ENCODE measurements at regions not wholly inside any gene's neighbourhood (a gene's known extent, or its start where the extent isn't known, plus 50 kb on each side); places are given as distances from the start of the nearest gene placed in this dataset.

DNA sequence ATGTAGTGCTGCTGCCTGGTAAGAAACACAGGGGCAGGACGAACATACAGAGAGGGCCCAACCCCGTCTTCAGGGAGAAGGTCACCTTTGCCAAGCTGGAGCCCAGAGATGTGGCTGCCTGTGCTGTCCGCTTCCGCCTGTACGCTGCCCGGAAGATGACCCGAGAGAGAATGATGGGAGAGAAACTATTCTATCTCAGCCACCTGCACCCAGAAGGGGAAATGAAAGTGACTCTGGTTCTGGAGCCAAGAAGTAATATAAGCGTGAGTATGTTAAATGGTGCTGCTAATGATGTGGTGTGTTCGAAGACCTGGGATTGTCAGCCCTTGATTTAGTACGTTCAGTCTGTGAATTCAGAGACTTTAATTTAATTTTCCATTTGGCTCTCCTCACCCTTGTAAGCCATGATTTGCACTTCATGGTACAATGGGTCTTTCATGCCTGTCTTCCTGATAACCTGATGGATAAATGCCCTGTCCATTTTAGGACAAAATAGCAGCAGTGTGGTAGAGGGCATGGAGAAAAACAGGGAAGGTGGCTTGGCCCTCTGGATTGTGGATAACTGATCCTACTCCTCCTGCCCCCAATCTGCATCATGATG is 318.9 kb downstream of the SNAPC1 start:
- H3K9ac ChIP-seq (ENCODE audit: low read length) = no peak overlapping the region
- no peak for DNase-seq
- H3K18ac ChIP-seq (ENCODE audit: low read depth in 1 of 2, low read length in 2 of 2) = no peak overlapping the region
- peaks cover 0 to 4% of the 10 kb centered on the region in 2 experiments for H3K27me3 ChIP-seq (ENCODE audit: control insufficient read depth in 1 of 2, insufficient read depth in 1 of 2, low read length in 2 of 2)
- no peak overlapping the region for H2BK120ac ChIP-seq (ENCODE audit: low read depth, low read length)
- H3K4me2 ChIP-seq (ENCODE audit: low read length, poor library complexity, severe bottlenecking) = no peak overlapping the region
- H2BK15ac ChIP-seq (ENCODE audit: low read depth, poor library complexity, severe bottlenecking) = no peak overlapping the region
- no peak overlapping the region for H2AK5ac ChIP-seq (ENCODE audit: low read length, severe bottlenecking)
- H3K4me3 ChIP-seq (ENCODE audit: insufficient read depth in 1 of 2, low read depth in 1 of 2, low read length in 2 of 2) = no peak overlapping the region
- H3K36me3 ChIP-seq (ENCODE audit: control insufficient read depth in 1 of 2, insufficient read depth in 2 of 2, low read depth in 1 of 2, low read length in 2 of 2) = peaks cover 0 to 3% of the 10 kb centered on the region in 2 experiments
- no peak overlapping the region for H3K4ac ChIP-seq (ENCODE audit: low read depth in 1 of 2, low read length in 2 of 2)
- peaks cover 11% of the 10 kb centered on the region for H3K9me3 ChIP-seq (ENCODE audit: control insufficient read depth, low read length)
- H4K91ac ChIP-seq (ENCODE audit: low read length) = no peak overlapping the region
- H3K14ac ChIP-seq (ENCODE audit: low read length in 2 of 2) = no peak overlapping the region
- no peak overlapping the region for H2BK5ac ChIP-seq (ENCODE audit: low read depth, low read length, poor library complexity, severe bottlenecking)
- H2AFZ ChIP-seq (ENCODE audit: low read depth, low read length) = no peak overlapping the region
- H3K27ac ChIP-seq (ENCODE audit: low read length, poor library complexity, severe bottlenecking) = no peak overlapping the region
- H3K23ac ChIP-seq (ENCODE audit: low read length in 2 of 2) = no peak overlapping the region
- no peak overlapping the region for H4K8ac ChIP-seq (ENCODE audit: low read length)
- H3K79me1 ChIP-seq (replicated peaks; ENCODE audit: low read length, poor library complexity, severe bottlenecking) = no peaks in the 10 kb centered on the region
- H2BK12ac ChIP-seq (ENCODE audit: low read length in 2 of 2) = no peak overlapping the region
- H3K4me1 ChIP-seq (ENCODE audit: control insufficient read depth, insufficient read depth, low read depth, low read length) = no peaks in the 10 kb centered on the region
- WGBS = 88% methylated on average over 10 of the region's 10 CpGs

DNA sequence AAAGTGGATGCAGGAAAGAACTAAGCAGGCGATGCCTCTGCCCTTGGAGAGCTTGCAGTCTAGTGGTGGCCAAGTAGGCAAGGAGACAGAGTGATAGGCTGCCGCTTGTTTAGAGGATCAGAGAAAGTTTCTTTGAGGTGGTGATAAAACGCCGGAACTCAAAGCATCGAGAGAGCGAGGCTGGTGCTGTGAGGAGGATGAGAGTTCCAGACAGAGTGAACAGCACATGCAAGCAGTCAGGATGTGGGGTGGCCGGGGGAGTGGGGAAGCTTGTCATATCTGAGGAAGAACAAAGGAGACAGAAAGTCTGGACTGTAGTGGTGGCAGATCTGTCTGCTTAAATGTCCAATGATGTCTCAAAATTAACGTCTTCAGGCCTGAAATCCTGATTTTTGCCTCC is 319.7 kb downstream of the SNAPC1 start:
- Histone ChIP-seq H3K9me3 (ENCODE audit: control insufficient read depth, low read length) (peaks cover 11% of the 10 kb centered on the region), H3K14ac (ENCODE audit: low read length in 2 of 2) (no peak overlapping the region), H3K36me3 (ENCODE audit: control insufficient read depth in 1 of 2, insufficient read depth in 2 of 2, low read depth in 1 of 2, low read length in 2 of 2) (peaks cover 0 to 3% of the 10 kb centered on the region in 2 experiments), H3K18ac (ENCODE audit: low read depth in 1 of 2, low read length in 2 of 2) (no peak overlapping the region), H2AK5ac (ENCODE audit: low read length, severe bottlenecking) (no peak overlapping the region), H3K4me3 (ENCODE audit: insufficient read depth in 1 of 2, low read depth in 1 of 2, low read length in 2 of 2) (no peak overlapping the region), H2BK12ac (ENCODE audit: low read length in 2 of 2) (no peak overlapping the region), H3K4ac (ENCODE audit: low read depth in 1 of 2, low read length in 2 of 2) (no peak overlapping the region), H3K79me1 (replicated peaks; ENCODE audit: low read length, poor library complexity, severe bottlenecking) (no peaks in the 10 kb centered on the region), H2BK5ac (ENCODE audit: low read depth, low read length, poor library complexity, severe bottlenecking) (no peak overlapping the region), H3K27me3 (ENCODE audit: control insufficient read depth in 1 of 2, insufficient read depth in 1 of 2, low read length in 2 of 2) (peaks cover 0 to 4% of the 10 kb centered on the region in 2 experiments), H3K9ac (ENCODE audit: low read length) (no peak overlapping the region), H2AFZ (ENCODE audit: low read depth, low read length) (no peak overlapping the region), H3K23ac (ENCODE audit: low read length in 2 of 2) (no peak overlapping the region), H3K4me1 (ENCODE audit: control insufficient read depth, insufficient read depth, low read depth, low read length) (no peaks in the 10 kb centered on the region), H3K4me2 (ENCODE audit: low read length, poor library complexity, severe bottlenecking) (no peak overlapping the region), H4K91ac (ENCODE audit: low read length) (no peak overlapping the region), H2BK120ac (ENCODE audit: low read depth, low read length) (no peak overlapping the region), H3K27ac (ENCODE audit: low read length, poor library complexity, severe bottlenecking) (no peak overlapping the region), H4K8ac (ENCODE audit: low read length) (no peak overlapping the region), H2BK15ac (ENCODE audit: low read depth, poor library complexity, severe bottlenecking) (no peak overlapping the region)
- 84% methylated on average over 8 of the region's 8 CpGs for WGBS
- DNase-seq = no peak

DNA sequence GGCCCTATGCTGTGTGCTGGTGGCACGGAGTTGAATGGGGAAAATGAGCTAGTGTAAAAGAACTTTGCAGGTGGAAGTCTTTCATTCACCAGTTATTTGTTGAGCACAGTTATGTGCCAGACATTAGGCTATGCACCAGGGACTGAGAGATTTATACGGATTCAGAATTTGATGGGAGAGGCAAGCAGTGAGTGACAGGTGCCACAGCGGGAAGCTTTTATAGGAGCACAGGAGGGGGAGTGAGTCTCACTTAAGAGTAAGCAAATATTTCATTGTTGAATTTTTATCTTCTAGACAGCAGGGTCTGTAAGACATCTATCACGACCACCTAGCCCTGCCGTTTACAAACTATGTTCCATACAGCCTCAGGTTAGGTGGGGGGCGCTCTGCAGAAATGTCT is 320.6 kb downstream of the SNAPC1 start:
- Histone ChIP-seq H3K27ac (ENCODE audit: low read length, poor library complexity, severe bottlenecking) (no peak overlapping the region), H3K4me3 (ENCODE audit: insufficient read depth in 1 of 2, low read depth in 1 of 2, low read length in 2 of 2) (no peak overlapping the region), H3K4me2 (ENCODE audit: low read length, poor library complexity, severe bottlenecking) (no peak overlapping the region), H3K27me3 (ENCODE audit: control insufficient read depth in 1 of 2, insufficient read depth in 1 of 2, low read length in 2 of 2) (peaks cover 0 to 4% of the 10 kb centered on the region in 2 experiments), H4K91ac (ENCODE audit: low read length) (no peak overlapping the region), H4K8ac (ENCODE audit: low read length) (no peak overlapping the region), H3K23ac (ENCODE audit: low read length in 2 of 2) (no peak overlapping the region), H2BK120ac (ENCODE audit: low read depth, low read length) (no peak overlapping the region), H3K4me1 (ENCODE audit: control insufficient read depth, insufficient read depth, low read depth, low read length) (no peaks in the 10 kb centered on the region), H2AFZ (ENCODE audit: low read depth, low read length) (no peak overlapping the region), H3K9me3 (ENCODE audit: control insufficient read depth, low read length) (peaks cover 11% of the 10 kb centered on the region), H3K9ac (ENCODE audit: low read length) (no peak overlapping the region), H3K4ac (ENCODE audit: low read depth in 1 of 2, low read length in 2 of 2) (no peak overlapping the region), H3K14ac (ENCODE audit: low read length in 2 of 2) (no peak overlapping the region), H3K79me1 (replicated peaks; ENCODE audit: low read length, poor library complexity, severe bottlenecking) (no peaks in the 10 kb centered on the region), H2AK5ac (ENCODE audit: low read length, severe bottlenecking) (no peak overlapping the region), H2BK15ac (ENCODE audit: low read depth, poor library complexity, severe bottlenecking) (no peak overlapping the region), H2BK5ac (ENCODE audit: low read depth, low read length, poor library complexity, severe bottlenecking) (no peak overlapping the region), H2BK12ac (ENCODE audit: low read length in 2 of 2) (no peak overlapping the region), H3K18ac (ENCODE audit: low read depth in 1 of 2, low read length in 2 of 2) (no peak overlapping the region), H3K36me3 (ENCODE audit: control insufficient read depth in 1 of 2, insufficient read depth in 2 of 2, low read depth in 1 of 2, low read length in 2 of 2) (peaks cover 0 to 3% of the 10 kb centered on the region in 2 experiments)
- 66% methylated on average over 5 of the region's 6 CpGs for WGBS
- no peak for DNase-seq

DNA sequence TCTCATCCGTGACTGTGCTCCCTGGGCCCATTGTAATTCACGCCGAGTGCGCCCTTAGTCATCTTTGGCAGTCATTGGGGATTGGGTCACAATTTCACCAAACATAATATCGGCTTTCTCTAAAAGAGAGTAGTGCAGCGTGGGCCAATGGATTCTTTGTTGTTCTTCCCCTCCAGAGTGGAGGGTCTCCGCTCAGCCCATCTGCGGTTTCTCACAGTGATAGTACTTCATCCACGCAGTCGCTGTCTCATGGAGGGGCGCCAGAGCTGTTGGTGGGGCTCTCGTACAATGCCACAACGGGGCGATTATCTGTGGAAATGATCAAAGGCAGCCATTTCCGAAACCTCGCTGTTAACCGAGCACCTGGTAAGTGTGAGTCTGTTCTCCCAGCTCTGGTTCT is 321.8 kb downstream of the SNAPC1 start:
- Histone ChIP-seq H3K14ac (ENCODE audit: low read length in 2 of 2) (no peak overlapping the region), H3K4ac (ENCODE audit: low read depth in 1 of 2, low read length in 2 of 2) (no peak overlapping the region), H2AK5ac (ENCODE audit: low read length, severe bottlenecking) (no peak overlapping the region), H3K27ac (ENCODE audit: low read length, poor library complexity, severe bottlenecking) (no peak overlapping the region), H4K91ac (ENCODE audit: low read length) (no peak overlapping the region), H3K4me2 (ENCODE audit: low read length, poor library complexity, severe bottlenecking) (no peak overlapping the region), H3K9ac (ENCODE audit: low read length) (no peak overlapping the region), H3K18ac (ENCODE audit: low read depth in 1 of 2, low read length in 2 of 2) (no peak overlapping the region), H2BK12ac (ENCODE audit: low read length in 2 of 2) (no peak overlapping the region), H3K9me3 (ENCODE audit: control insufficient read depth, low read length) (peaks cover 11% of the 10 kb centered on the region), H3K4me1 (ENCODE audit: control insufficient read depth, insufficient read depth, low read depth, low read length) (no peaks in the 10 kb centered on the region), H2BK15ac (ENCODE audit: low read depth, poor library complexity, severe bottlenecking) (no peak overlapping the region), H2AFZ (ENCODE audit: low read depth, low read length) (no peak overlapping the region), H3K36me3 (ENCODE audit: control insufficient read depth in 1 of 2, insufficient read depth in 2 of 2, low read depth in 1 of 2, low read length in 2 of 2) (peaks cover 0 to 3% of the 10 kb centered on the region in 2 experiments), H3K79me1 (replicated peaks; ENCODE audit: low read length, poor library complexity, severe bottlenecking) (no peaks in the 10 kb centered on the region), H2BK120ac (ENCODE audit: low read depth, low read length) (no peak overlapping the region), H2BK5ac (ENCODE audit: low read depth, low read length, poor library complexity, severe bottlenecking) (no peak overlapping the region), H3K4me3 (ENCODE audit: insufficient read depth in 1 of 2, low read depth in 1 of 2, low read length in 2 of 2) (no peak overlapping the region), H3K27me3 (ENCODE audit: control insufficient read depth in 1 of 2, insufficient read depth in 1 of 2, low read length in 2 of 2) (peaks cover 0 to 4% of the 10 kb centered on the region in 2 experiments), H4K8ac (ENCODE audit: low read length) (no peak overlapping the region), H3K23ac (ENCODE audit: low read length in 2 of 2) (no peak overlapping the region)
- DNase-seq = no peak
- 89% methylated on average over 17 of the region's 17 CpGs for WGBS

Measured in mesenchymal stem cell (in vitro differentiated cells and primary cell).